Chondrocyte (in vitro differentiated cells): ENCODE measurements at regions not wholly inside any gene's neighbourhood (a gene's known extent, or its start where the extent isn't known, plus 50 kb on each side); places are given as distances from the start of the nearest gene placed in this dataset.

Experiments used
- DNase-seq: peaks from one replicate; pipeline ENCODE4 v3.0.0; 2021; ENCODE audit warnings: mixed read lengths, low spot score
- H3K27ac Mint-ChIP-seq: one replicate; pipeline ENCODE4 v1.8.0; 2021; ENCODE audit warnings: mild to moderate bottlenecking, moderate library complexity, mixed read lengths; ENCODE audit not compliant: unreplicated experiment
- H3K27me3 Mint-ChIP-seq: 2 replicates; pipeline ENCODE4 v1.8.0; 2021; ENCODE audit warnings: low read depth, mixed read lengths
- H3K36me3 Mint-ChIP-seq: 2 replicates; pipeline ENCODE4 v1.8.0; 2021; ENCODE audit warnings: low read depth, mixed read lengths
- H3K4me1 Mint-ChIP-seq: 2 replicates; pipeline ENCODE4 v1.8.0; 2021; ENCODE audit warnings: low read depth, mild to moderate bottlenecking, mixed read lengths
- H3K4me3 Mint-ChIP-seq: one replicate; pipeline ENCODE4 v1.8.0; 2021; ENCODE audit warnings: mild to moderate bottlenecking, moderate library complexity, mixed read lengths; ENCODE audit not compliant: unreplicated experiment
- H3K9me3 Mint-ChIP-seq: 2 replicates; pipeline ENCODE4 v1.8.0; 2021; ENCODE audit warnings: low read depth, mixed read lengths
- TF ChIP-seq, protein P1 (sequence below): fragments of 200-600 bp; sonication (generic); IDR thresholded peaks from 2 replicates; pipeline ENCODE4 v1.5.0; 2021; ENCODE audit warnings: antibody characterized with exemption, mild to moderate bottlenecking, moderate library complexity

DNA sequence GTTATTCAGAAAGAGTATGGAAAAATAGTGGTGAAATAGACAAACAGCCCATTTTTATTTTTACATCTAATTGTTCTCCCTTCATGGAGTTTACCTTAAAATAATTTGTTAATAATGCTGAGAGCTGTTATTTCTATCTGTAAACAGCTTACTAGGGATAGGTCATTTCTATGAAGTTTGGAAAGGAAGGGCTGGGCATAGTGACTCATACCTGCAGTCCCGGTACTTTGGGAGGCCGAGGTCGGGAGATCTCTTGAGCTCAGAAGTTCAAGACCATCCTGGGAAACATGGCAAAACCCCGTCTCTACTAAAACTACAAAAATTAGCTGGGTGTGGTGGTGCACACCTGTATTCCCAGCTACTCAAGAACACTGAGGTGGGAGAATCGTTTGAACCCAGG, 624.3 kb upstream of the LMCD1 start:
- TF ChIP-seq, protein P1, sequence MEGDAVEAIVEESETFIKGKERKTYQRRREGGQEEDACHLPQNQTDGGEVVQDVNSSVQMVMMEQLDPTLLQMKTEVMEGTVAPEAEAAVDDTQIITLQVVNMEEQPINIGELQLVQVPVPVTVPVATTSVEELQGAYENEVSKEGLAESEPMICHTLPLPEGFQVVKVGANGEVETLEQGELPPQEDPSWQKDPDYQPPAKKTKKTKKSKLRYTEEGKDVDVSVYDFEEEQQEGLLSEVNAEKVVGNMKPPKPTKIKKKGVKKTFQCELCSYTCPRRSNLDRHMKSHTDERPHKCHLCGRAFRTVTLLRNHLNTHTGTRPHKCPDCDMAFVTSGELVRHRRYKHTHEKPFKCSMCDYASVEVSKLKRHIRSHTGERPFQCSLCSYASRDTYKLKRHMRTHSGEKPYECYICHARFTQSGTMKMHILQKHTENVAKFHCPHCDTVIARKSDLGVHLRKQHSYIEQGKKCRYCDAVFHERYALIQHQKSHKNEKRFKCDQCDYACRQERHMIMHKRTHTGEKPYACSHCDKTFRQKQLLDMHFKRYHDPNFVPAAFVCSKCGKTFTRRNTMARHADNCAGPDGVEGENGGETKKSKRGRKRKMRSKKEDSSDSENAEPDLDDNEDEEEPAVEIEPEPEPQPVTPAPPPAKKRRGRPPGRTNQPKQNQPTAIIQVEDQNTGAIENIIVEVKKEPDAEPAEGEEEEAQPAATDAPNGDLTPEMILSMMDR: no peak
- H3K9me3 Mint-ChIP-seq: peaks cover 4% of the 10 kb centered on the region
- H3K4me1 Mint-ChIP-seq: no peaks in the 10 kb centered on the region
- H3K27me3 Mint-ChIP-seq: no peaks in the 10 kb centered on the region
- DNase-seq: no peak
- H3K27ac Mint-ChIP-seq: no peak overlapping the region
- H3K4me3 Mint-ChIP-seq: no peak overlapping the region
- no peaks in the 10 kb centered on the region for H3K36me3 Mint-ChIP-seq

DNA sequence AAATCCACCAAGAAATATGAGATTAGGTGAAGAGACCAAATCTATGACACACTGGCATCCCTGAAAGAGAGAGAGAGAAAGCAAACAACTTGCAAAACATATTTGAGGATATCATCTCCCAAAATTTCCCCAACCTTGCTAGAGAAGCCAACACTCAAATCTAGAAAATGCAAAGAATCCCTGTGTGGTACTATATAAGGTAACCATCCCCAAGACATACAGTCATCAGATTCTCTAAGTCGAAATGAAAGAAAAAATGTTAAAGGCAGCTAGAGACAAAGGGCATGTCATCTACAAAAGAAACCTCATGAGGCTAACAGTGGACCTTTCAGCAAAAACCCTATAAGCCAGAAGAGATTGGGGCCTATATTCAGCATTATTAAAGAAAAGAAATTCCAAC, 622.1 kb upstream of the LMCD1 start:
- TF ChIP-seq, protein P1: no peak
- Mint-ChIP-seq H3K36me3 (no peaks in the 10 kb centered on the region), H3K9me3 (peaks cover 4% of the 10 kb centered on the region), H3K27me3 (no peaks in the 10 kb centered on the region), H3K4me1 (no peaks in the 10 kb centered on the region), H3K4me3 (no peak overlapping the region), H3K27ac (no peak overlapping the region)
- DNase-seq: no peak

DNA sequence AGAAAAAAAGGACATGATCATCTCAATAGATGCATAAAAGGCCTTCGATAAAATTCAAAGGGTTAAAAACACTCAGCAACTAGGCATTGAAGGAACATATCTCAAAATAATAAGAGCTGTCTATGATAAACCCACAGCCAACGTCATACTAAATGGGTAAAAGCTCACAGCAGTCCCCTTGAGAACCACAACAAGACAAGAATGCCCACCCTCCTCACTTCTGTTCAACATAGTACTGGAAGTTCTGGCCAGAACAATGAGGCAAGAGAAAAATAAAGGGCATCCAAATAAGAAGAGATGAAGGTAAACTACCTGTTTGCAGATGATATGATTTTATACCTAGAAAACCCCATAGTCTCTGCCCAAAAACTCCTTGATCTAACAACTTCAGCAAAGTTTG, 619.7 kb upstream of the LMCD1 start:
- no peaks in the 10 kb centered on the region for H3K36me3 Mint-ChIP-seq
- H3K27me3 Mint-ChIP-seq: no peaks in the 10 kb centered on the region
- H3K4me3 Mint-ChIP-seq: no peak overlapping the region
- no peak for DNase-seq
- H3K9me3 Mint-ChIP-seq: peaks cover 13% of the 10 kb centered on the region
- H3K4me1 Mint-ChIP-seq: no peaks in the 10 kb centered on the region
- TF ChIP-seq, protein P1: no peak
- no peak overlapping the region for H3K27ac Mint-ChIP-seq

DNA sequence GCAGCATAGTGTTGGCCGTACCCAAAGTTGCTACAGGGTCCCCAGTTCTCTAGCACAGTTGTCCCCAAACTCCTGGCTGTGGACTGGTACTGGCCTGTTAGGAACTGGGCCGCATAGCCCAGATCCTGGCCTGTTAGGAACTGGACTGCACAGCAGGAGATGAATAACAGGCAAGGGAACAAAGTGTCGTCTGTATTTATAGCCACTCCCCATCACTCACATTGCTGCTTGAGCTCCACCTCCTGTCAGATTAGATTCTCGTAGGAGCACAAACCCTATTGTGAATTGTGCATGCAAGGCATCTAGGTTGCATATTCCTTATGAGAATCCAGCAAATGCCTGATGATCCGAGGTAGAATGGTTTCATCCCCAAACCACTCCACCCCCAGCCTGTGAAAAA, 604.0 kb upstream of the LMCD1 start:
- H3K9me3 Mint-ChIP-seq: peaks cover 24% of the 10 kb centered on the region
- no peak overlapping the region for H3K27ac Mint-ChIP-seq
- no peak for DNase-seq
- H3K27me3 Mint-ChIP-seq: no peaks in the 10 kb centered on the region
- H3K4me1 Mint-ChIP-seq: no peaks in the 10 kb centered on the region
- H3K4me3 Mint-ChIP-seq: no peak overlapping the region
- no peaks in the 10 kb centered on the region for H3K36me3 Mint-ChIP-seq
- TF ChIP-seq, protein P1: no peak

DNA sequence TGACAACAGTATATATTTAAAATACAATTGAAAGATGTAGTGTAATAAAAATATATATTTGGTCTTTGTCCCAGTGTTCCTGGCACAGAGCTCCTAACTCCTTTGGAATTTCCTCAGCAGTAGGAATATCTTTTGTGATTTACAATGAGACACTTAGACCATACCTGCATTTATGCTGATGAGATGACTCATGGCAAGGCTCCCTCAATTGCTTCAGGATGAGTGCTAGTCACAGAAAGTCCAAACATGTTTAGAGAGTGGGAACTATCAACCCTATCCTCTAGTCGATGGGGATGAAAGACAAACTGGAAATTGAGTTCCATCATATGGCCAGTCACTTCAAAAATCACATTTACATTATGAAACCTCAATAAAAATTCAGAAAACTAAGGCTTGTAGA, 588.3 kb upstream of the LMCD1 start:
- TF ChIP-seq, protein P1: no peak
- H3K9me3 Mint-ChIP-seq: no peaks in the 10 kb centered on the region
- no peaks in the 10 kb centered on the region for H3K36me3 Mint-ChIP-seq
- no peaks in the 10 kb centered on the region for H3K4me1 Mint-ChIP-seq
- DNase-seq: no peak
- no peak overlapping the region for H3K4me3 Mint-ChIP-seq
- H3K27me3 Mint-ChIP-seq: peaks cover 5% of the 10 kb centered on the region
- H3K27ac Mint-ChIP-seq: no peak overlapping the region
